Epithelial cell of prostate (primary cell): ENCODE measurements at regions not wholly inside any gene's neighbourhood (a gene's known extent, or its start where the extent isn't known, plus 50 kb on each side); places are given as distances from the start of the nearest gene placed in this dataset.
"Not testable (repeated sequence)": the region's sequence is repeated elsewhere in the genome, so short reads cannot be mapped to it uniquely, and the experiment has no call there.

Source experiments
- DNase-seq: peaks from one replicate; pipeline ENCODE4 v3.0.0-alpha.2; 2011; ENCODE audit warnings: low read depth, low spot score
- H3K27ac ChIP-seq: fragments of 450-650 bp; 2 replicates; pipeline ENCODE4 v1.5.1; 2017; ENCODE audit warnings: mild to moderate bottlenecking

DNA sequence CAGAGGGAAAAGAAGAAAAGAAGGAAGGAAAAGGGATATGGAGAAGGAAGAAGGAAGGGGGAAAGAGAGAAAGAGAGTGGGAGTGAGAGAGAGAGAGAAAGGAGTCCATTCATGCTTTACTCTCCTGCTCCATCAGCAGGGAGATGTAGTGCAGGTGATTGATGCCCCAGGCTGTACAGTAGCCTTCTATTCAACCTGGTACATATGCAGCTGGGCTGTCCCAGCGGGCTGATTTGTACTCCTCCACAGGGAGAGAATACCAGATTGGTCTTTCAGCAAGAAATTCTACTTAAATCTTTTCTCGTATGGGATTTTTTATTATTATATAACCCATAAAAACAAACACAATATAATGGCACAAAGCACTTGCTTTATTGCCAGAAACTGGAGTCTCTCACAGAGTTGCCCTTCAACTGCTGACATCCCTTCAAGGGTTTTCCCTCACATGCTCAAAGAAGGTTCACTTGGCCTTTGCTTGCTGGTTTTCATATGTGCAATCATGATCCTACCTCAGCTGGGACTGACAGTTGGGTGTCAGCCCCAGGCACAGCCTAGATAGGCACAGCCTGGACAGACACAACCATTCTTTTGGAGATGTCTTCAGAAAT lies 380.1 kb upstream of the RIOK2 start:
- DNase-seq = no peak
- no peak overlapping the region for H3K27ac ChIP-seq

DNA sequence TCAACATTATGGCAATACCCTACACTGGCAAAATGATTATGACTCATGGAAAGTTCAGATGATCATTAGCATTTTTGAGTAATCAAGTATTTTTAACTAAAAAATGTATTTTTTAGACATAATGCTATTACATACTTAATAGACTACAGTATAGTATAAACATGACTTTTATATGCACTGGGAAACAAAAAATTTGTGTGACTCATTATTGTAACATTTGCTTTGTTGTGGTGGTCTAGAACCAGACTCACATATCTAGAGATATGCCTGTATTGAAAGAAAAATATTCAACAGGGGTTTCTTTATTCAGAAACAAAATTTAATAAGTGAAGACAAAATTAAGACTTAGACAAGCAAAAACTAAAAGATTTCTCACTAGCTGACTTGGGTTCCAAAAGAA lies 385.3 kb upstream of the RIOK2 start:
- no peak overlapping the region for H3K27ac ChIP-seq
- no peak for DNase-seq

- DNase-seq = no peak
- no peak overlapping the region for H3K27ac ChIP-seq
Measured at GRCh38 chr5:97570242-97570641, 387.2 kb upstream of the RIOK2 start.

- DNase-seq = no peak
Measured at GRCh38 chr5:97575322-97575721, 392.3 kb upstream of the RIOK2 start.

DNA sequence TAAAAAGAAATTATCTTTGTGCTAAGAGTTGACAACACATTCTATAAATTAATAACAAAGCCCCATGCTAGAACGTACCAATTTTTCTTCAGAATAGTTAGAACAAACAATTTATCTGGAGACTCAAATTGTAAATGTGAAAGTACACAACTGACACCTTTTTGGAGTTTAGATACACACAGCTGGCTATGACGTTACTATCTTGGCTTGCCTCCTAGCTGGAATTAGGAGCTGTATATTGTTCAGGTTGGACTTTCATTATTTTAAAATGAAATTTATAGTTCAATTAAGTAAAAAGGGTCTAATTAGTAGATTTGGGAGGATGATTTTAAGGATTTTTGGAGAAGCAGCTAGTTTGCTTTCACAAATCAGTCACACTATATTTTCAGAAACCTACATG lies 393.9 kb upstream of the RIOK2 start:
- H3K27ac ChIP-seq = no peak overlapping the region
- DNase-seq = no peak

More at GRCh38 chr5:97575322-97575721, 392.3 kb upstream of the RIOK2 start:
- H3K27ac ChIP-seq = no peak overlapping the region

DNA sequence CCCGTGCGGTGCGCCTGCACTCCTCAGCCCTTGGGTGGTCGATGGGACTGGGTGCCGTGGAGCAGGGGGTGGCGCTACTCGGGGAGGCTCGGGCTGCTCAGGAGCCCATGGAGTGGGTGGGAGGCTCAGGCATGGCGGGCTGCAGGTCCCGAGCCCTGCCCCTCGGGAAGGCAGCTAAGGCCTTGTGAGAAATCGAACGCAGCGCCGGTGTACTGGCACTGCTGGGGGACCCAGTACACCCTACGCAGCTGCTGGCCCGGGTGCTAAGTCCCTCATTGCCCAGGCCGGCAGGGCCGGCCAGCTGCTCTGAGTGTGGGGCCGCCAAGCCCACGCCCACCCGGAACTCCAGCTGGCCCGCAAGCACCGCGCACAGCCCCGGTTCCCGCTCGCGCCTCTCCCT lies 396.9 kb upstream of the RIOK2 start:
- not testable (repeated sequence) for DNase-seq

GRCh38 chr5:97580746-97581145 lies 397.7 kb upstream of the RIOK2 start:
- H3K27ac ChIP-seq = no peak overlapping the region
- no peak for DNase-seq

More for the DNA sequence above, 396.9 kb upstream of the RIOK2 start:
- not testable (repeated sequence) for H3K27ac ChIP-seq

GRCh38 chr5:97591781-97592180 lies 408.7 kb upstream of the RIOK2 start:
- no peak for DNase-seq
- H3K27ac ChIP-seq = no peak overlapping the region

GRCh38 chr5:97600486-97600885 lies 417.4 kb upstream of the RIOK2 start:
- no peak for DNase-seq
- H3K27ac ChIP-seq = no peak overlapping the region

- H3K27ac ChIP-seq = no peak overlapping the region
- no peak for DNase-seq
Measured at GRCh38 chr5:97601651-97602050, 418.6 kb upstream of the RIOK2 start.

DNA sequence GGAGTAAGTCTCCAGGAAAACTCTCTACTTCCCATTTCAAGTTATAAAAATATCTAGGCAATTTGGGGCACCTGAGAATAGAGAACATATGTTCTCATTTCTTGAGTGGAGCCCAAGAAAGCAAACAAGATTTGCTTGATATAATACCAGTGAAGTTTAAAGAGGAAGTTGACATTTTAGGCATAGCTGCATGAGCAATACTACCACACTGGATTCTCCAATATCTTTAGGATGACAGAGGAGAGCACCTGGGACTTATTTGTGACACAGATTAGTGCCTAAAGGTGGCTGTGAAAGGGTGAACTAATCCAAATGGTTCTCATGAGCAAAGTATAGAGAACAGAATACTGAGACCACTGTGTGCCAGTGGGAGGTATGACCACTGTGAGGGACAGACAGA lies 423.5 kb upstream of the RIOK2 start:
- H3K27ac ChIP-seq = no peak overlapping the region
- no peak for DNase-seq

DNA sequence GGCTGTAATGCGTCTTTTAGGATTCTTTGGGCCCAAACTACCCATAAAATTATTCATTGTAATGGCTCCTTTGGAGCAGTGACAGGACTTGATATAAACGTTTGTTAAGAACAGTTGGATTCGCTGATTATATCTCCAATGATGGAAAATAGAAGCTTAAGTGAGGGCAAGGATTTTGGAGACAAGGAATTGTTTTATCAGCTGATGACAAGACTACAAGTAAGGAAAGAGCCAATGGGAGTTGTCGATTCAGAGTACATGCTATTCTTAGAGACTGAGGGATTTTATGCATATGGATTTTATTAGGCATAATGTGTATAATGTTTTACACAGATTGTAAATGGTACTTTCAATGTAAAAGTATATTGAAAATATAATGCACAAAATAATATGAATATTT lies 425.5 kb upstream of the RIOK2 start:
- no peak for DNase-seq
- H3K27ac ChIP-seq = no peak overlapping the region

- DNase-seq = no peak
- no peak overlapping the region for H3K27ac ChIP-seq
Measured at GRCh38 chr5:97618721-97619120, 435.7 kb upstream of the RIOK2 start.

GRCh38 chr5:97623441-97623840 lies 440.4 kb upstream of the RIOK2 start:
- no peak for DNase-seq
- H3K27ac ChIP-seq = no peak overlapping the region

- no peak overlapping the region for H3K27ac ChIP-seq
- DNase-seq = no peak
Measured at GRCh38 chr5:97624886-97625285, 441.8 kb upstream of the RIOK2 start.

GRCh38 chr5:97627272-97627671 lies 444.2 kb upstream of the RIOK2 start:
- DNase-seq = no peak
- no peak overlapping the region for H3K27ac ChIP-seq

- no peak for DNase-seq
- H3K27ac ChIP-seq = no peak overlapping the region
Measured at GRCh38 chr5:97628031-97628430, 445.0 kb upstream of the RIOK2 start.

DNA sequence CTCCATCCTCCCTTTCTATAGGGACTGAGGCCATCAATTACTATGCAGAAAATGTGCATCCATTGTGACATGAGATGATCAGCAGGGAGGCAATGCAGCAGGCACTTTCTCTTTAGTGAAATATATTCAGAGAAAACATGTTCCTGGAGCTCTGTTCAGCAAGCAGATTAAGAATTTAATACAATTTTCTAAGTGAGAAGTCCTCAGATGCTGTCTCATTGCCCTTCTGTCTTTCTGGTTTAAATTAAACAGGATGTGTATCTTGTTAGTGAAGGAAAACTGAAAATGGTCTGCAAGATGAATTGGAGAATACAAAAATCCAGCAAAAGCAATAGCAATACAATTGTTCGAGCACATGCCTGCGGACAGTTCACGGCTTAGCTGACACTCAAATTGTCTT lies 445.8 kb upstream of the RIOK2 start:
- no peak for DNase-seq
- H3K27ac ChIP-seq = no peak overlapping the region

GRCh38 chr5:97629276-97629675 lies 446.2 kb upstream of the RIOK2 start:
- no peak for DNase-seq
- no peak overlapping the region for H3K27ac ChIP-seq

GRCh38 chr5:97635553-97635952 lies 452.5 kb upstream of the RIOK2 start:
- no peak for DNase-seq
- H3K27ac ChIP-seq = no peak overlapping the region

- no peak for DNase-seq
- no peak overlapping the region for H3K27ac ChIP-seq
Measured at GRCh38 chr5:97636766-97637165, 453.7 kb upstream of the RIOK2 start.

DNA sequence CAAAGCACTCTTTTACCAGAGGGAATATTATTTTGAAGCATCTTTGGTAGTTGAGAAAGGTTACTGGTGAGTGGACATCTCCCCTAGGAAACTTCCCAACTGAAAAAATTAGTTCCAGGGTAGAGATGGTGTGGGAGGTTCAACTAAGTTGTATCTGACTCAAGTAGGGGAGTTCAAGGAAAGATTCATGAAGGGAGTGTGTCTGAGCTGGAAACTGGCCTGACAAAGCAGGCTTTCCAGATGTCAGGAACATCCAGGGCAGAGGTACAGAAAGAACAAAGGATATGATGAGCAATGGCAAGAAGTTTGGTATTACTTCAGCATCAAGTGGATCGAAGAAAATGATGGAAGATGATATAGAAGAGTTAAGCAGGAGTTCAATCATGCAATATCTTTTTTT lies 458.0 kb upstream of the RIOK2 start:
- H3K27ac ChIP-seq = no peak overlapping the region
- no peak for DNase-seq

DNA sequence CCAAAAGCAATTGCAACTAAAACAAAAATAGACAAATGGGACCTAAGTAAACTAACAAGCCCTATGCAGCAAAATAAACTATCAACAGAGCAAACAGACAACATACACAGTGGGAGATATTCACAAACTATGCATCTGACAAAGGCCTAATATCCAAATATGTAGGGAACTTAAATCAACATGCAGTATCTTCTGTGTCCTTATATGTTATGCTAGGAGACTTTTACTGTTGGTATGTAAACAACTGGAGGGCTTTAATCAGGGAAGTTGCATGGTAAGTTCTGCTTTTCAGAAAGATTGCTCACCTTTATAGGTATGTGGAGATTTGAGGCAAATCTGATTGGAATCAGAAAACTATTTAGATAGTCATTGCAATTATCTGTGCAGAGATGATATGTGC lies 461.2 kb upstream of the RIOK2 start:
- no peak overlapping the region for H3K27ac ChIP-seq
- DNase-seq = no peak
